ENCODE measurements at regions not wholly inside any gene's neighbourhood (a gene's known extent, or its start where the extent isn't known, plus 50 kb on each side); places are given as distances from the start of the nearest gene placed in this dataset.

DNA sequence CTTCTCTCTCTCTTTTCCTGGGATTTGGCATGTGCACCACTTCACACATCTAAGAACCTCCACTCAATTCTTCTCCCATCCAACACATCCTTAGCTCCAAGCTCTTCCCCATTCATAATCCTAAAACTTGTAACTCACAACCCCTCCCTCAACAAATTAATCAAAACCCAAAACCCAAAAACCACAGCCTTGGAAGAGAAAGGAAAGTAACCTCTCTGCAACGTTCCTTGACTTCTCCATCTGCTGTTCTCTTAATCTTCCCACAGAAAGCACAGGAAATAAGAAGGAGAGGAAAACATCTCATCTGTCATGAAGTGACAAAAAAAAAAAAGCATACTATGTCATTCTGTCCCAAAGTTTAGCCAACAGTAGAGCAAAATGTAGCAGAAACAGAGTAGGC is 66.2 kb downstream of the DRD1 start:
- TF ChIP-seq RAD21 (IDR thresholded peaks at IDR 0.05; ENCODE audit: low read length) (no peak), FOSL2 (IDR thresholded peaks at IDR 0.05; ENCODE audit: borderline replicate concordance, low read depth) (no peak)
- TF ChIP-seq, protein P1, sequence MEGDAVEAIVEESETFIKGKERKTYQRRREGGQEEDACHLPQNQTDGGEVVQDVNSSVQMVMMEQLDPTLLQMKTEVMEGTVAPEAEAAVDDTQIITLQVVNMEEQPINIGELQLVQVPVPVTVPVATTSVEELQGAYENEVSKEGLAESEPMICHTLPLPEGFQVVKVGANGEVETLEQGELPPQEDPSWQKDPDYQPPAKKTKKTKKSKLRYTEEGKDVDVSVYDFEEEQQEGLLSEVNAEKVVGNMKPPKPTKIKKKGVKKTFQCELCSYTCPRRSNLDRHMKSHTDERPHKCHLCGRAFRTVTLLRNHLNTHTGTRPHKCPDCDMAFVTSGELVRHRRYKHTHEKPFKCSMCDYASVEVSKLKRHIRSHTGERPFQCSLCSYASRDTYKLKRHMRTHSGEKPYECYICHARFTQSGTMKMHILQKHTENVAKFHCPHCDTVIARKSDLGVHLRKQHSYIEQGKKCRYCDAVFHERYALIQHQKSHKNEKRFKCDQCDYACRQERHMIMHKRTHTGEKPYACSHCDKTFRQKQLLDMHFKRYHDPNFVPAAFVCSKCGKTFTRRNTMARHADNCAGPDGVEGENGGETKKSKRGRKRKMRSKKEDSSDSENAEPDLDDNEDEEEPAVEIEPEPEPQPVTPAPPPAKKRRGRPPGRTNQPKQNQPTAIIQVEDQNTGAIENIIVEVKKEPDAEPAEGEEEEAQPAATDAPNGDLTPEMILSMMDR (IDR thresholded peaks at IDR 0.05): no peak

All from SK-N-SH (cell line).